Activated CD8-positive, alpha-beta T cell treated with anti-CD3 and anti-CD28 coated beads, Interleukin-2, amount 10 ng/mL, durations not matched to agents 7 days and 5 days (primary cell): ENCODE measurements at regions not wholly inside any gene's neighbourhood (a gene's known extent, or its start where the extent isn't known, plus 50 kb on each side); places are given as distances from the start of the nearest gene placed in this dataset.
"Not testable (repeated sequence)": the region's sequence is repeated elsewhere in the genome, so short reads cannot be mapped to it uniquely, and the experiment has no call there.

ENCODE experiments used
- ATAC-seq: fragments of 150-1000 bp; cut with Tn5 transposase; one replicate; pipeline ENCODE4 v1.10.0; 2021; ENCODE audit warnings: moderate library complexity
- CTCF ChIA-PET: fragments of 350-600 bp; sonication (Branson Sonifier 250); formaldehyde crosslinking; loops from one replicate; lab custom pipeline; 2021; ENCODE audit warnings: antibody characterized with exemption; lab: Charles Lee
- POLR2A ChIA-PET: fragments of 350-600 bp; sonication (Branson Sonifier 250); formaldehyde crosslinking; loops from one replicate; lab custom pipeline; 2021; ENCODE audit warnings: antibody characterized with exemption; lab: Charles Lee
- DNase-seq: peaks from one replicate; pipeline ENCODE4 v3.0.0-alpha.2; 2020
- H3K27ac Mint-ChIP-seq: one replicate; pipeline ENCODE4 v1.8.0; 2021; ENCODE audit warnings: mild to moderate bottlenecking, mixed read lengths
- H3K27me3 Mint-ChIP-seq: one replicate; pipeline ENCODE4 v1.8.0; 2021; ENCODE audit warnings: low read depth, mixed read lengths
- H3K36me3 Mint-ChIP-seq: one replicate; pipeline ENCODE4 v1.8.0; 2021; ENCODE audit warnings: low read depth, mixed read lengths
- H3K4me1 Mint-ChIP-seq: one replicate; pipeline ENCODE4 v1.8.0; 2021; ENCODE audit warnings: low read depth, mixed read lengths
- H3K4me3 Mint-ChIP-seq: one replicate; pipeline ENCODE4 v1.8.0; 2021; ENCODE audit warnings: mild to moderate bottlenecking, mixed read lengths
- H3K9me3 Mint-ChIP-seq: one replicate; pipeline ENCODE4 v1.8.0; 2022; ENCODE audit warnings: mixed read lengths; ENCODE audit not compliant: insufficient read depth

- DNase-seq (no peak), ATAC-seq (no peak)
- H3K9me3 Mint-ChIP-seq, result peaks cover 3% of the 10 kb centered on the region
- no peaks in the 10 kb centered on the region for H3K4me1 Mint-ChIP-seq
- CTCF ChIA-PET, result no interaction called here
- POLR2A ChIA-PET, result no interaction called here
- no peak overlapping the region for H3K27ac Mint-ChIP-seq
- H3K36me3 Mint-ChIP-seq, result peaks cover 2% of the 10 kb centered on the region
- H3K27me3 Mint-ChIP-seq, result no peaks in the 10 kb centered on the region
- H3K4me3 Mint-ChIP-seq, result no peak overlapping the region
These were observed 224.9 kb downstream of the TANC2 start for GRCh38 chr17:63190821-63191370.

DNA sequence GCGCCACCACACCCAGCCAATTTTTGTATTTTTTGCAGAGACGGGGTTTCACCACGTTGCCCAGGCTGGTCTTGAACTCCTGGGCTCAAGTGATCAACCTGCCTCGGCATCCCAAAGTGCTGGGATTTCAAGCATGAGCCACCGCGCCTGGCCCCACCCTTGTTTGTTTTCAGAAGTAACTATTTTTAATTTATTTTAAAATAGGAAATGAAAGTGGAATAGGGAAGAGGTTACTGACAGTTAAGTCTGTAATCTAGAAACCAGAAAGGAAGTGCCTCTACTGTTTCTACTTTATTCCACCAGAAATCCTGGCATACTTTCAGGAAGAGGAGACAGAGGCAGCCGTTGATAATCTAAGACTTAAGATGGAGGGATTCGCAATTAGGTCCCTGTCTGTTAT is 225.6 kb downstream of the TANC2 start:
- no peak for ATAC-seq
- Mint-ChIP-seq H3K27ac (no peak overlapping the region), H3K4me1 (peaks cover 4% of the 10 kb centered on the region), H3K27me3 (no peaks in the 10 kb centered on the region), H3K9me3 (peaks cover 3% of the 10 kb centered on the region), H3K36me3 (peaks cover 2% of the 10 kb centered on the region), H3K4me3 (no peak overlapping the region)
- ChIA-PET POLR2A (no interaction called here), CTCF (no interaction called here)
- no peak for DNase-seq

DNA sequence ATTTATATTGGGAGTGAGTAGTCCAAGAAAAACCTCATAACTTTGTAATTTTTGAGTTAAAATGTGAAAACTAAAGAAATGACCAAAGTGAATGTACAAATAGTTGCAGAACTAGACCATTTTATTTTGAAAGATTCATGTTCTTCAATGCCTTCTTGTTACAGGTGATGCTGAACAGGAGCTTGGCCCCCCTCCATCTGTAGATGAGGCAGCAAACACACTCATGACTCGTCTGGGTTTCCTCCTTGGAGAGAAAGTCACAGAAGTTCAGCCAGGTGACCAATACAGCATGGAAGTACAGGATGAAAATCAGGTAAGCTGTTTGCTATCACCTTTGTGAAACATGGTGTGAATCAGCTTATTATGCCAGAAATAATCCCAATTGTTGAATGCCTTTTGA is 227.8 kb downstream of the TANC2 start:
- ChIA-PET POLR2A (no interaction called here), CTCF (no interaction called here)
- ATAC-seq, result no peak
- Mint-ChIP-seq H3K9me3 (no peaks in the 10 kb centered on the region), H3K27me3 (no peaks in the 10 kb centered on the region), H3K27ac (no peak overlapping the region), H3K4me3 (no peak overlapping the region), H3K4me1 (peaks cover 12% of the 10 kb centered on the region), H3K36me3 (peaks cover 1% of the 10 kb centered on the region)
- DNase-seq, result no peak

DNA sequence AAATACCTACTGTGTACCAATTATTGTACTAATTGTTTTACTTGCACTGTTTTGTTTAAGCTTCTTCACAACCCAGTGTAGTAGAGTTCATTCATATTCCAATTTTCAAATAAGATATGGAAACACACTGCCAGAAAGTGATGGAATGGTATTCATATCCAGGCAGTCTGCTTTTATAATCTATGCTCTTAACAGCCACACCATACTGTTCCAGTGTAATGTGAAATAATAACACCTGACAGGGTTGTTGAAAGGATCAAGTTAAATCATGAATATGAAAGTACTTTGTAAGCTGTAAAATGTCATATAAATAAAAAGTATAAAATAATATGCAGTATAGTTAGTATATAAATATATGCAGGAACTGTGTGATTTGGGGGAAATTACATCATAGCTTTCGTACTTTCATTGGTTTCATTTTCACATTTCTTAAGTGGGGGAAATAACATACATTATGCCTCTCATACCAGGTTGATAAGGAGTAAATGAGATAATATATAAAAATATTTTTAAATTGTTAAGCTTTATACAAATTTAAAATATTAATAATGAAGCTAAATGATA is 230.8 kb downstream of the TANC2 start:
- DNase-seq, result no peak
- Mint-ChIP-seq H3K4me3 (peak overlapping the region; percentile 16), H3K36me3 (peaks cover 1% of the 10 kb centered on the region), H3K27ac (no peak overlapping the region), H3K27me3 (no peaks in the 10 kb centered on the region), H3K4me1 (peaks cover 12% of the 10 kb centered on the region), H3K9me3 (no peaks in the 10 kb centered on the region)
- ChIA-PET POLR2A (interaction anchor here (0.6 kb wide), 1 partner anchor 489 kb away, joined by 3 read pairs; no protein-coding TSS in a partner anchor), CTCF (interaction anchor here (1.4 kb wide), 1 partner anchor 210 kb away, joined by 3 read pairs; no protein-coding TSS in a partner anchor)
- ATAC-seq, result no peak

GRCh38 chr17:63203652-63204051 is 237.6 kb downstream of the TANC2 start:
- CTCF ChIA-PET, result no interaction called here
- peaks cover 3% of the 10 kb centered on the region for H3K36me3 Mint-ChIP-seq
- POLR2A ChIA-PET, result no interaction called here
- ATAC-seq (no peak), DNase-seq (no peak)
- no peak overlapping the region for H3K4me3 Mint-ChIP-seq
- H3K27ac Mint-ChIP-seq, result no peak overlapping the region
- H3K9me3 Mint-ChIP-seq, result peaks cover 5% of the 10 kb centered on the region
- no peaks in the 10 kb centered on the region for H3K4me1 Mint-ChIP-seq
- H3K27me3 Mint-ChIP-seq, result no peaks in the 10 kb centered on the region

DNA sequence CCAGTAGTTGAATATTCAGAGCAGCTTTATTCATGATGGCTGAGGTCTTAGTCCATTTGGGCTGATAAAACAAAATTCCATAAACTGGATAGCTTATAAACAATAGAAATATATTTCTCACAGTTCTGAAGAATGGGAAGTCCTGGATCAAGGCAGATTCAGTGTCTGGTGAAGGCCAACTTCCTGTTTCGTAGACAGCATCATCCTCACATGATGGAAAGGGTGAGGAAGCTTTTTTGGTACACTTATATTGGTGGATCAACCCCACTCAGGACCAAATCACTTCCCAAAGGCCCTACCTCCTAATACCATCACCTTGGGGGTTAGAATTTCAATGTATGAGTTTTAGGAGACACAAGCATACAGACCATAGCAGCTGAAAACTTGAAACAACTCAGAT is 224.2 kb downstream of the CYB561 start:
- POLR2A ChIA-PET, result no interaction called here
- Mint-ChIP-seq H3K9me3 (no peaks in the 10 kb centered on the region), H3K4me3 (no peak overlapping the region), H3K4me1 (no peaks in the 10 kb centered on the region), H3K27ac (no peak overlapping the region), H3K27me3 (no peaks in the 10 kb centered on the region), H3K36me3 (no peaks in the 10 kb centered on the region)
- no peak for ATAC-seq
- CTCF ChIA-PET, result interaction anchor here (0.6 kb wide), 1 partner anchor 806 kb away, joined by 3 read pairs; no protein-coding TSS in a partner anchor
- DNase-seq, result no peak

- H3K4me1 Mint-ChIP-seq, result no peaks in the 10 kb centered on the region
- H3K27ac Mint-ChIP-seq, result no peak overlapping the region
- H3K27me3 Mint-ChIP-seq, result no peaks in the 10 kb centered on the region
- H3K36me3 Mint-ChIP-seq, result no peaks in the 10 kb centered on the region
- ChIA-PET POLR2A (no interaction called here), CTCF (no interaction called here)
- ATAC-seq (no peak), DNase-seq (no peak)
- no peaks in the 10 kb centered on the region for H3K9me3 Mint-ChIP-seq
- H3K4me3 Mint-ChIP-seq, result no peak overlapping the region
These were observed 223.5 kb downstream of the CYB561 start for GRCh38 chr17:63222655-63223054.

- Mint-ChIP-seq H3K4me3 (no peak overlapping the region), H3K27me3 (no peaks in the 10 kb centered on the region), H3K36me3 (no peaks in the 10 kb centered on the region), H3K27ac (no peak overlapping the region), H3K4me1 (no peaks in the 10 kb centered on the region), H3K9me3 (no peaks in the 10 kb centered on the region)
- DNase-seq (no peak), ATAC-seq (no peak)
- CTCF ChIA-PET, result no interaction called here
- POLR2A ChIA-PET, result no interaction called here
These were observed 222.7 kb downstream of the CYB561 start for GRCh38 chr17:63223212-63223911.

DNA sequence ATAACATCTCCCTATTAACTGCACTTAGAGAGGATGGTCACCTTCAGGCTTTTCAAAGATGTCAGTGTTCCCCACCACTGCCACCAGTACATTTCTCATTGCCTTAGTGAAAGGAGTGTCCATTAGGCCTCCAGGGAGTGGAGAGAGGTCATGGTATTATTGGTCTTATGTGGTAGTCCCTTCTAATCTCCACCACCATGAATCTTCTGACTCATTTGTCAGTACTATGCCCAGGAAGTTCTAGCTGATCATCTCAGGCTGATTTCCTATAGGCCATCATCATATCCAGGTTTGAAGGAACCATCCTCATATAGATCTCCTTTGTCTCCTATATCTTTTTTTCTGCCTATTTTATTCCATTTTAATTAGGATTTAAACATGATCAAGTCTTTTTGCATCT is 221.5 kb downstream of the CYB561 start:
- H3K4me3 Mint-ChIP-seq, result no peak overlapping the region
- CTCF ChIA-PET, result no interaction called here

GRCh38 chr17:63226720-63227119 is 219.4 kb downstream of the CYB561 start:
- H3K27me3 Mint-ChIP-seq, H3K4me3 Mint-ChIP-seq, H3K4me1 Mint-ChIP-seq, H3K9me3 Mint-ChIP-seq, H3K36me3 Mint-ChIP-seq, DNase-seq, ATAC-seq, POLR2A ChIA-PET, H3K27ac Mint-ChIP-seq: not testable (repeated sequence)
- CTCF ChIA-PET, result interaction anchor here (0.6 kb wide), 1 partner anchor 180 kb away, joined by 3 read pairs; no protein-coding TSS in a partner anchor

More for the DNA sequence above, 221.5 kb downstream of the CYB561 start:
- no peaks in the 10 kb centered on the region for H3K9me3 Mint-ChIP-seq
- H3K27ac Mint-ChIP-seq, result no peak overlapping the region
- no peaks in the 10 kb centered on the region for H3K36me3 Mint-ChIP-seq
- POLR2A ChIA-PET, result no interaction called here
- H3K4me1 Mint-ChIP-seq, result no peaks in the 10 kb centered on the region
- no peaks in the 10 kb centered on the region for H3K27me3 Mint-ChIP-seq
- ATAC-seq (no peak), DNase-seq (no peak)

DNA sequence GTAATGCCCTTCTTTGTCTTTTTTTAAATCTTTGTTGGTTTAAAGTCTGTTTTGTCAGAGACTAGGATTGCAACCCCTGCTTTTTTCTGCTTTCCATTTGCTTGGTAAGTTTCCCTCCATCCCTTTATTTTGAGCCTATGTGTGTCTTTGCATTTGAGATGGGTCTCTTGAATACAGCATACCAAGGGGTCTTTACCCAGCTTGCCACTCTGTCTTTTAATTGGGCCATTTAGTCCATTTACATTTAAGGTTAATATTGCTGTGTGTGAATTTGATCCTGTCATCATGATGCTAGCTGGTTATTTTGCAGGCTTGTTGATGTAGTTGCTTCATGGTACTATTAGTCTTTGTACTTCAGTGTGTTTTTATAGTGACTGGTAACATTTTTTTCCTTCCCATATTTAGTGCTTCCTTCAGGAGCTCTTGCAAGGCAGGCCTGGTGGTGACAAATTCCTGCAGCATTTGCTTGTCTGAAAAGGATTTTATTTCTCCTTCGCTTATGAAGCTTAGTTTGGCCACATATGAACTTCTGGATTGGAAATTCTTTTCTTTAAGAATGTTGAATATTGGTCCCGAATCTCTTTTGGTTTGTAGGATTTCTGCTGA is 215.0 kb downstream of the CYB561 start:
- H3K27me3 Mint-ChIP-seq, H3K27ac Mint-ChIP-seq, H3K9me3 Mint-ChIP-seq, ATAC-seq, POLR2A ChIA-PET, H3K4me1 Mint-ChIP-seq, H3K36me3 Mint-ChIP-seq, H3K4me3 Mint-ChIP-seq, DNase-seq: not testable (repeated sequence)
- CTCF ChIA-PET, result interaction anchor here (1.4 kb wide), 1 partner anchor 176 kb away, joined by 4 read pairs; no protein-coding TSS in a partner anchor
